ENCODE measurements at regions not wholly inside any gene's neighbourhood (a gene's known extent, or its start where the extent isn't known, plus 50 kb on each side); places are given as distances from the start of the nearest gene placed in this dataset.

GRCh38 chr12:19852100-19852855 lies 413.0 kb downstream of the AEBP2 start:
- Histone ChIP-seq H3K27me3 (replicated peaks) (no peaks in the 10 kb centered on the region), H3K36me3 (replicated peaks) (no peaks in the 10 kb centered on the region), H3K4me3 (ENCODE audit: low read depth, low read length) (no peak overlapping the region), H3K27ac (no peak overlapping the region)
- no peak for DNase-seq
- in situ Hi-C loops (cut with HindIII; ENCODE audit: low pct_ligation_motif_present, low sequenced_read_pairs) = no loop called here
- TF ChIP-seq CTCF (IDR thresholded peaks at IDR 0.05; ENCODE audit: low read depth, low read length, missing control alignments) = no peak

GRCh38 chr12:19855851-19856250 lies 416.6 kb downstream of the AEBP2 start:
- no peak overlapping the region for H3K27ac ChIP-seq
- no peaks in the 10 kb centered on the region for H3K36me3 ChIP-seq (replicated peaks)
- no peak overlapping the region for H3K4me3 ChIP-seq (ENCODE audit: low read depth, low read length)
- DNase-seq = no peak
- H3K27me3 ChIP-seq (replicated peaks) = no peaks in the 10 kb centered on the region
- in situ Hi-C loops (cut with HindIII; ENCODE audit: low pct_ligation_motif_present, low sequenced_read_pairs) = no loop called here
- TF ChIP-seq CTCF (IDR thresholded peaks at IDR 0.05; ENCODE audit: low read depth, low read length, missing control alignments) = no peak

- Histone ChIP-seq H3K27ac (no peak overlapping the region), H3K4me3 (ENCODE audit: low read depth, low read length) (no peak overlapping the region), H3K27me3 (replicated peaks) (no peaks in the 10 kb centered on the region), H3K36me3 (replicated peaks) (no peaks in the 10 kb centered on the region)
- no peak for TF ChIP-seq CTCF (IDR thresholded peaks at IDR 0.05; ENCODE audit: low read depth, low read length, missing control alignments)
- DNase-seq = no peak
- in situ Hi-C loops (cut with HindIII; ENCODE audit: low pct_ligation_motif_present, low sequenced_read_pairs) = no loop called here
These were observed 417.1 kb downstream of the AEBP2 start for GRCh38 chr12:19856389-19856788.

GRCh38 chr12:19857204-19857603 lies 417.9 kb downstream of the AEBP2 start:
- Histone ChIP-seq H3K4me3 (ENCODE audit: low read depth, low read length) (no peak overlapping the region), H3K36me3 (replicated peaks) (no peaks in the 10 kb centered on the region), H3K27me3 (replicated peaks) (no peaks in the 10 kb centered on the region), H3K27ac (no peak overlapping the region)
- in situ Hi-C loops (cut with HindIII; ENCODE audit: low pct_ligation_motif_present, low sequenced_read_pairs) = no loop called here
- no peak for DNase-seq
- TF ChIP-seq CTCF (IDR thresholded peaks at IDR 0.05; ENCODE audit: low read depth, low read length, missing control alignments) = no peak

GRCh38 chr12:19867151-19867550 lies 427.9 kb downstream of the AEBP2 start:
- Histone ChIP-seq H3K36me3 (replicated peaks) (no peaks in the 10 kb centered on the region), H3K27ac (no peak overlapping the region), H3K27me3 (replicated peaks) (no peaks in the 10 kb centered on the region), H3K4me3 (ENCODE audit: low read depth, low read length) (no peak overlapping the region)
- in situ Hi-C loops (cut with HindIII; ENCODE audit: low pct_ligation_motif_present, low sequenced_read_pairs) = no loop called here
- TF ChIP-seq CTCF (IDR thresholded peaks at IDR 0.05; ENCODE audit: low read depth, low read length, missing control alignments) = no peak
- DNase-seq = no peak

GRCh38 chr12:19867970-19868369 lies 428.7 kb downstream of the AEBP2 start:
- H3K36me3 ChIP-seq (replicated peaks) = no peaks in the 10 kb centered on the region
- TF ChIP-seq CTCF (IDR thresholded peaks at IDR 0.05; ENCODE audit: low read depth, low read length, missing control alignments) = no peak
- H3K27ac ChIP-seq = no peak overlapping the region
- no peaks in the 10 kb centered on the region for H3K27me3 ChIP-seq (replicated peaks)
- H3K4me3 ChIP-seq (ENCODE audit: low read depth, low read length) = no peak overlapping the region
- no peak for DNase-seq
- in situ Hi-C loops (cut with HindIII; ENCODE audit: low pct_ligation_motif_present, low sequenced_read_pairs) = no loop called here

Data from brain microvascular endothelial cell (primary cell).